NOMO-1 treated with dmso at 0.1 percent for 144 hours (cell line): ENCODE measurements at regions not wholly inside any gene's neighbourhood (a gene's known extent, or its start where the extent isn't known, plus 50 kb on each side); places are given as distances from the start of the nearest gene placed in this dataset.
"Not testable (repeated sequence)": the region's sequence is repeated elsewhere in the genome, so short reads cannot be mapped to it uniquely, and the experiment has no call there.

ENCODE experiments used
- DNase-seq: peaks from one replicate; lab custom pipeline; 2025; ENCODE audit not compliant: unreplicated experiment; lab: John Stamatoyannopoulos, UW

DNA sequence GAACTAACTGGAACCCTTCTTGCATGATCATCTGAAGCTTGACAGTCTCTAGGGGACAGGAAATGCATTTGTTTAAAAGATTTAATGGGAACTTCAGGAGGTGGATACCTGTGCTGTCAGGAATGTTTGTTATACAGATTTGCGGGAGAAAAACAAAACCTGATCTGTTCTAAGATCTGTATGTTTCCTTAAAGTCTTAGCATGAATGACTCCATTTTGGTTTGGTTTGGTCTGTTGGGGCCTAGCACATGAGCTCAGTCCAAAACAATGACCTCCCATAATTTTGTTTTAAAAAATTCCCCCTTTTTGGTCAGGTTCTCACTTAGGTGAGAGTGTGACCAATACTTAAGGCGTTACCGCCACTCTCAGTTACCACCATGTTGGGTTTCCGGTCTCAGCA, 138.7 kb downstream of the AKR1D1 start:
- no peak for DNase-seq

DNA sequence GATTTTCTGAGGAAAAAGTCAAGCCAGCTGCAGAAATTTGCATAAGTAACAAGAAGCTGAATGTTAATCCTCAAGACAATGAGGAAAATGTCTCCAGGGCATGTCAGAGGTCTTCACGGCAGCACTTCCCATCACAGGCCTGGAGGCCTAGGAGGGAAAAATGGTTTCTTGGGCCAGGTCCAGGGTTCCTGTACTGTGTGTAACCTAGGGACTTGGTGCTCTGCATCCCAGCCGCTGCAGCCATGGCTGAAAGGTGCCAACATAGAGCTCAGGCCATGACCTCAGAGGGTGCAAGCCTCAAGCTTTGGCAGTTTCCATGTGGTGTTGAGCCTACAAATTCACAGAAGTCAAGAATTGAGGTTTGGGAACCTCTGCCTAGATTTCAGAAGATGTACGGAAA, 144.1 kb downstream of the AKR1D1 start:
- not testable (repeated sequence) for DNase-seq

DNA sequence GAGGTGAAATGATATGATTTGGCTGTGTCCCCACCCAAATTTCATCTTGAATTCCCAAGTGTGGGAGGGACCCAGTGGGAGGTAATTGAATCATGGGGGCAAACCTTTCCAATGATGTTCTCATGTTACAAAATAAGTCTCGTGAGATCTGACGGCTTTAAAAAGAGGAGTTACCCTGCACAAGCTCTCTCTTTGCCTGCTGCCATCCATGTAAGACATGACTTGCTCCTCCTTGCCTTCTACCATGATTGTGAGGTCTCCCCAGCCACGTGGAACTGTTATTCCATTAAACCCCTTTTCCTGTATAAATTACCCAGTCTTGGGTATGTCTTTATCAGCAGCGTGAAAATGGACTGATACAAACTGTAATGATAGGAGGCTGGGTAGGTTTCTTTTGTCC, 145.1 kb downstream of the AKR1D1 start:
- DNase-seq = not testable (repeated sequence)

DNA sequence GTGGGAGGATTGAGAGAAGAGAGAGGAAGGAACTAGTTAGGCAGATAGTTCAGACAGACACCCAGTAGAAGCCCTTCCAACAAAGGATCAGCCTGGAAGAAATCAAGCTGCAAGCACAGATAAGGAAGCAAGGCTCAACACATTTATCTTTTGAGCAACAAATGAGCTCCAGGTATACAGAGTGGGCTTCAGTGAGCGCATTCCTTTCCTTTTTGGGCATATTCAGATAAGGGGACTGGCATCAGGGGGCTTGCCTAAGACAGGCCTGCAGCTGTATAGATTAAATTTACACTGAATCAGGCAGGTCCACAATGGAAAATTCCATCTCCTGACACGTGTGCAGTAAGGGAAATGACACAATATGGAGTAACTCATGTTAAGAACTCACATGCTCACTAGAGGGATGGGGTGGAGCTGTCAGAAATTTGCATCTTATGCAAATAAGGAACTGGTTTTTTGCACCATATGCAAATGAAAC, 147.2 kb downstream of the AKR1D1 start:
- DNase-seq = no peak

DNA sequence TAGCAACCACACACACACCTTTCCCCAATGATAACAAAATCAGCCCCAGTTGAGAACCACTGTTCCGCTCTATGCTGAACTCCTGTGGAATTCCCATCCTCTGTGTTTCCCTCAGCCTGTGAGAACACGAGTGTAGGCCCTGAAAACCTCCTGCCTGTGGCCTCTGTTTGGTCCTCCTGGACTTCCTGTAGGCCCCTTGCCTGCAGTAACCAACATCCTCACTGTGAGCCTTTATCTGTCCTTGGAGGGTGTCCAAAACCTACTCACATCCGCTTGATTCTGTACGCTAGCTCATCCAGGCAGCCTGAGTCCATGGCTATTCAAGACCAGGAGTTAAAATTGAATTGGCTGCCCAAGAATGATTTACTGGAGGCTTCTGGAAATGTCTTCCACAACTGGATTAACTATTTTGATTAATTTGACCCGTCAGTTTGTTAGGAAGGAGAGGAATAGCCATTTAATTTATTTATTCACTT, 149.8 kb downstream of the AKR1D1 start:
- no peak for DNase-seq

DNA sequence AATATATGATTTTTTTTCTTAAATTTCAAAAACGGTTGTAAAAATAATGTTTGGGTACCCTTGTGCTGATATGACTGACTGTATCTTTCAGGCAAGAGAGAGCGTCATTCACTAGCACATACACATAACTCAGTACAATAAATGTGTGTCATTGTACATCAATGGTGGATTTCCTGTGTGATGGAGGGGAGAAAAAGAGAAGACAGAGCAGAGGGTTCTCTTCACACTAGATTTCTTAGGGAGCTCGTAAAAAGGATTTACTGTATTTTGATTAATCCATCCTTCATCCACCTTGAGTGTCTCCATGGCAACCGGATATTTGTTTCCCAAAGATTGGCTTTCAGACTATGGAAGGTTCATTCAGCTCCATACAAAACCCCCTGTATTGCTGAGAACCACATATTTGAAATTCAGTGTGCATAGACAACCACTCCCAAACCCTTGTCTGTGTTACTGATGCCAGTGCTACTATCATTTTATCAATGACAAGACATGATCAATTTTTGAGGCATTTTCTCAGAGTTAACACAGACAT, 150.6 kb downstream of the AKR1D1 start:
- DNase-seq = no peak

DNA sequence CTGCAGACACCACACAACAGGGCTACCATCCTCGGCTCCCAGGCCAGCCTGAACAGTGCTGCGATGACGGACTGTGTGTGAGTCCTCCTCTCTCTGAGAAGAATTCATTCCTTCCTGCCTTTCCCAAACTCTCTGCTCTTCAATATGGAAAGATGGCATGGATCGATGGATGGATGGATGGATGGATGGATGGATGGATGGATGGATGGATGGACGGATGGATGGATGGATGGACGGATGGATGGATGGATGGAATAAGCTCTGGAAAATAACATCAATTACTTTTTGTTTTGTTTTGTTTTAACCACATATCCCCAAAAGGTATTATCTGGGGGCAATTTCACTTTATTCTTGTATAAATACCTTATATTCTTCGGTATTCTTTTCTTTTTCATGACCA, 151.9 kb downstream of the AKR1D1 start:
- no peak for DNase-seq

DNA sequence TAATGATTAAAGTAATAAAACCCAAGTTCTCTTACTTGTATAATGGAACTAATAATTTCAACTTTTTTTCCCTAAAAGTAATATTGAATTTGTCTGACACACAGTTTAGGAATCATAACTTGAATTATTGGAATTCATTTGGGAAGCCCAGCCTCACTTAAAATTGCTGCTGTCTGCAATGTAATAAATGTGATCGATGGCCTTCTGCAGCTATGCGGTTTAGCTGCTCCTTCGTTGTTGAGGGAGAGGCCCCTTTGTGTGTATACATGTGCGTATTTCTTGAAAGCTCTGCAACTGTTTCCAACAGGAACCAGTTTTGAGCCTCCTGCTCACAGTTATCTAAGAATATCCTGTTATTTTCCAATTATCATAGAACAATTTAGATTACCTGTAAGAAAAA, 152.5 kb downstream of the AKR1D1 start:
- no peak for DNase-seq

DNA sequence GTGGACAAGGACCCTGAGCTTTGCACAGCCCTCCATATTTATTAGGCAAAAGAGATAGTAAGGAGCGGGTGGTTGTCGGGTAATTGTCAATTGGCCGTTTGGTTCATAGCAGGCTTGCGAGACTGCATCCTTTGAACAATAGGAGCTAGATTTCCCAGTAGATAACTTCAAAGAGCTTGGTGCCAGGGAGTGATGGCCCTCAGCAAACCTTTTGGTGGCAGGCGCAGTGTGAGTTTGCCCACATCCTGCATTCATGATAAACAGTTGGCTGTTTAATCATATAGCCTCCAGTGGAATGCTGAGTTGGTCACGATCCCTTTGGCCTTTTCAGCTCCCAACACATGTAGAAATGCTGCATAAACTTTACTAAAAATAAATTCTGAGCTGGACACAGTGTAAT, 156.9 kb downstream of the AKR1D1 start:
- DNase-seq = no peak

DNA sequence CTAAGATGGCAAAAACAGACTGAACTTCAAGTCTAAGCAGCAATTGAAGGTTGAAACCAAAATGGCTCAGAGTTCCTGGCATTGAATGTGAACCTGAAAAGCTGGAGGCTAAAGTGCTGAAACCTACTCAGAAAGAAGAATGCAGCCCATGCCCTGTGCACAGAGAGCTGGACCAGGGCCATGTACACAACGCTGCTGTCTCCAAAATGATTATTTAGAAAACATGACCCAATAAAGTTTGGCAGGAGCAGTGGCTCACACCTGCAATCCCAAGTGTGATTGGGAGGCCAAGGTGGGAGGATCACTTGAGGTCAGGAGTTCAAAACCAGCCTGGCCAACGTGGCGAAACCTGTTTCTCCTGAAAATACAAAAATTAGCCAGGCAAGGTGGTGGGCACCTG, 158.9 kb downstream of the AKR1D1 start:
- DNase-seq = no peak

DNA sequence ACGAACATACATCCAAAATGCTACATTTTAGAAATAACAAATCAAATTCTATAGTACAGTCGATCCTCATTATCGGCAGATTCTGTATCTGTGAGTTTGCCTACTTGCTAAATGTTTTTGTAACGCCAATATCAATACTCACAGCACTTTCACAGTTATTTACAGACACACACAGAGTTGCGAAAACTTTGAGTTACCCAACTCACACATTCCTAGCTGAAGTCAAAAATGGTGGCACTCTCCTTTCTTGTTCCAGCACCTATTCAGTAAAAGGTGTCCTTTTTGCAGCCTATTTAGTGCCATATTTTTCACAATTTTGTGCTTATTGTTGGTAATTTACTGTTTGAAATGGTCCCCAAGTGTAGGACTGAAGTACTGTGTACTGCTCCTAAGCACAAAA, 161.7 kb downstream of the AKR1D1 start:
- no peak for DNase-seq

DNA sequence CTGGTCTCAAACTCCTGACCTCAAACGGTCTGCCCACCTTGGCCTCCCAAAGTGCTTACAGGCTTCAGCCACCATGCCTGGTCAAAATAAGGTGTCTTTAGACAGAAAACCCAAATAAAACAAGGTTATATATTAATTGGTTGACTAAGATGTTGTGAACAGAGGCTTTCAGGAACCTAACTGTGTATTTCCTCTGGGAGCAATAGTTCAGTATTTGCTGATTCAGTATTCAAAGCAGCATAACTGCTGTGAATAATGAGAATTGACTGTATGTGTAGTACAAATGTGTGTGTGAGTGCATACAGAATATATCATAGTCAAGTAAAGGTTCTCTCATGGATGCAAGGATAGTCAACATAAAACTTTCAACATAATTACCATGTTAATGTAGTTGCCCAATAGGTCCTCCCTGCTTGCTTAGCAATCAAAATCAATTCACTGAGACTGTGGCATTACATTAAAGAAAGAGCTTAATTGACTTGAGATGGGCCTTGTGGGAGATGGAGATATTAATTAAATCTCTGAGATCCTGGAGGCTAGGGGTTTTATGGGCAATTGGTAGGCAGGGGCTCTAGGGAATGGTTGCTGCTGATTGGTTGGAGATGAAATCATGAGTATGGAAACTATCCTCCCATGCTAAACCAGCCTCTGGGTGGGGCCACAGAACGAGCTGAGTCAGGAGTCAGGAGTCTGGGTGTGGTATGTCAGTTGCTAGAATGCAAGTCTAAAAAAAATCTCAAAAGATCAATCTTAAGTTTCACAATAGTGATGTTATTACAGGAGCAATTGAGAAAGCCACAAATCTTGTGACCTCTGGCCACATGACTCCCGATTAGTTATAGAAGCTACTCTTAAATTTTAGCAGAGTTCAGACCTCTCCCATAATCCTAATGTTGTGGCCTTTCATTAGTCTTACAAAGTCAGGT, 162.7 kb downstream of the AKR1D1 start:
- DNase-seq = peak; percentile 70

DNA sequence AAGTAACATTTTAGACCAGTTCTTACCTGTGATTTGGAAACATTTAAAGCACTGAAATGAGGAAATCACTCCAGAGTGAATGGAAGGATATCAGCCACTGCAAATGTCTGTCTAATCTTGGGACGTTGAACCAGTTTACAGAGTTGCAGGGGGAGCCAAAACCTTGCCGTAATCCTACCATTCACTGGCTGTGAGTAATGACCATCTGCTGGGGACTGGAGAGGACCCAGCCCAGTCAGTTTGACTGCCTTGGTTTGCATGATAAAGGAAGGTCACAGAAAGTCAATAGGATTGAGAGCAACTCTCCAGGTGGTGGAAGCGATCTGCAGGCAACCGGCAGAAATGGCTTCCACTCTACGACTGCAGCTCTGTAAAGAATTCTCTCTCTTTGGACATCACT, 167.2 kb downstream of the AKR1D1 start:
- DNase-seq = no peak

DNA sequence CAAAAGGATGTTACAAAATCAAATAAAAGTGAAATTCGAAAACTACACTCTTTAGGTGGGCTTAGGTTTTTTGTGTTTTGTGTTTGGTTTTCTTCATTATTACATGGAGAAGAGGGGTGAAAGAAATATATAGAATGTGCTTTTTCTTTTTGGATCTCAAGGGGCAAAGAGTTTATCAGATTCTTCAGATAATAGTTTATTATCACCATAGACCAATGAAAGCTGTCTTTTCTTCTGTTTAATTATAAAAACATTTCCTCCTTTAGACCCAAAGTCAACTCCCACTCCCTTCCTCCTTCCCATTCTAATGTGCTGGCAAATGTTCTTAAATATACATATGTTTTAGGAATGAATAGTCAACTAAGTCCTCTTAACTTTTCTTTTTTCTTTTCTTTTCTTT, 167.6 kb downstream of the AKR1D1 start:
- DNase-seq = no peak

DNA sequence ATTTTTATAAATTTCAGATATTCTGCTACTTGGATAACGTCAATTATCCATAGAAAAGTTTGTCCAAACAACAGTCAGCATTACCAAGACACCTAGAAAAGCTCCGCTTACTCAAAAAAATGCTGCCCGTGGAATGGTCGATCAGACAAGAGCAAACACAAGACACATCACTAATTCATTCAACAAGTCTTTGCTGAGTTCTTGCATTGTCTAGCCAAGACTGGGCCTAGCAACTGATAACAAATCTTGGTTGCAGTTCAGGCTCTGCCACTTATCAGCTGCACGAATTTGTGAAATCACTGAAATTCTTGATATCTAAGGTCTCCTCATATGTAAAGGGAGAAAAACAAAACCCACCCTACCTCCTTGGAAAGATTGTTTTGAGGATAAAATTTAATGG, 168.3 kb downstream of the AKR1D1 start:
- DNase-seq = no peak

DNA sequence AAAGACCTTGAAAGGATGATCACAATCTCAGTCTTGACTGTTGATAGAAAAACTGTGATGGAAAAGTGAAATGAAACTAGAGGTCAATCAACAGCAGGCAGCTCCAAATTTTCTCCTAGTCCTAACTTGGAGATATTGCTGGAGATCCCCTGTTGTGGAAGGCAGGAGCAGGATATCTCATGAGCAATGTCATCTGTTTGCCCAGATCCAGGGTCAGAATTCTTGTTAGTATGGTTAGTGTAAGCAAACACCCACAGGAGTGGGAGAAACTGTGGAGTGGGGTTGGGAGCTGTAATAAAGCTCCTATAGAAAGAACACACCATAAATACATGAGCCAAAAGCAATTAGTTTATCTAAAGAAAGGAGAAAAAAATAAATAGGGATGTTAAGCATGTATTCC, 169.0 kb downstream of the AKR1D1 start:
- DNase-seq = no peak

DNA sequence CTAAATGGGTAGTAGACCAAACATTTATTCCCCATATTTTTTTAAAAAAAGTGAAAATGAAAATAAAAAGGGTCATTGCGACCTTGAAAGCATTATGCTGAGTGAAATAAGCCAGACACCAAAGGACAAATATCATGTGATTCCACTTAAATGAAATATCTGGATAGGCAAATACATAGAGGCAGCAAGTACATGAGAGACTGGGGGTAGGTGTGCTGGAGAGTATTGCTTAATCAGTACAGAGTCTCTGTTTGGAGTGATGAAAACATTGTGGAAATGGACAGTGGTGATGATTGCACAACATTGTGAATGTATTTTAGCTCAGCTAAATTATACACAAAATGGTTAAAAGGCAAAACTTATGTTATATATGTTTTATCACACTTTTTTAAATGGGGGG, 169.4 kb downstream of the AKR1D1 start:
- DNase-seq = peak; percentile 66

DNA sequence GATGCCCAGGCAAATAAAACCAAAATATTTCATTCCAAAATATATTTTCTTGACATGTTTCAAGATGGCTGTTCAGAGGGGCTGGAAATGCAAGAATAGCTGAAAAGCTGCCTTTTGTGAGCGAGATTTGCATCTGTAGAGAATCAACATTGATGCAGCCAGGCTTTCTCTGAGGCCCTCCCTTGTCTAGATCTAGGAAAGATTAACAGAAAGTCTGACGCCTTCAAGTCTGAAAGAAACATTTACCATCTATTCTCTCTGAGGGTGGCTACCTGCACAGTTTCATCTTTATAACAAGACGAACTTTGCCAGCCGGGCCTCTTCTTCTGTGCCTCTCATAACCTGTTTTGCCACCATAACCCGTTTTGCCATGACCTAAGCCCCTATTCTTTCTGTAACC, 170.2 kb downstream of the AKR1D1 start:
- DNase-seq = no peak

DNA sequence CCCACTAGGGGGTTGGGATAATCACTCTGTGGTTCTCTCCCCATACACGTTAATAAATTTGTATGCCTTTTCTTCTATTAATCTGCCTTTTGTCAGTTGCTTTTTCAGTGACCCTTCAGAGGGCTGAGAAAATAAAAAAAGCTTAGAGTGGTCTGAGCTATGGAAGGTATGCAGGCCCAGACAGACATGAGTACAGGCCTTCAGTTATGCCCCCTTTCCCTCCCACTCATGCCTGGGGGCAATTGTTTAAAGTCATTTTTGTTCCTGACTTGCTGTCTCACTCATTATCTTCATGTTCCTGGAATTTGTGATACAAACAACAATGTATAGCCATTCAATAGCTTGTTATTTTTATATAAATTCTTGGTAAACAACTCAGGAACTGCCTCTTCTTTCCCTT, 170.8 kb downstream of the AKR1D1 start:
- DNase-seq = no peak

DNA sequence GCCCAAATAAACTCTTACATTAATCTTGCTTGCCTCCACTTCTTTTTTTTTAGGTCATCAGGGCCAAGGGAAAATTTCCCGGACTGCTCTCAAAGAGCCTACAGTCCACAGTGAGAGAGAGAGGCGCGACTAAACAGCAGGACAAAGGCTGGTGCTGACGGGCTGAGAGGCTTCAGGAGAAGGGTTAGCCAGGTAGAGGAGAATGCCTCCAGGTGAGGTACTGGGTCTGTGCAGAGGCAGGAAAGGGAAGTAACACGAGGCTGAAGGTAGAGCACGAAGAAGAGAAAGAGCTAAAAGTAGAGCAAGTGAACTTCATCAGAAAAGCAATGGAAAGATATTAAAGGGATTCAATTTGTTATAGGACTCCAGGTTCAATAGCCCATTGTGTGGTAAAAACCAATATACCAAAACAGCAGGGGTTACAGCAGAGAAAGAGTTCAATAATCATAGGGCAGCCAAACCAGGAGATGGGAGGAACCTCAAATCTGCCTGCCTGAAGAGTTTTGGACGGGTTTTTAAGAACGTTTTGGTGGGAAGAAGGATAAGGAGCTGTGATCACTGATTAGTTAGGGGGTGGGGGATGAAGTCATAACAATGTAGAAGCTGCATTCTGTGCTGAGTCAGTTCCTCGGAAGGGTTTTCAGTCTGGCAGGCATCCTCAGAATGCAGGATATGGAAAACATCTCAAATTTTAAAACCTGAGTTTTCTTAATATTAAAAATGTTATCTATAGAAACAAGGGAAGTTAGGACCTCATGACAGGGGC, 171.5 kb downstream of the AKR1D1 start:
- DNase-seq = no peak

DNA sequence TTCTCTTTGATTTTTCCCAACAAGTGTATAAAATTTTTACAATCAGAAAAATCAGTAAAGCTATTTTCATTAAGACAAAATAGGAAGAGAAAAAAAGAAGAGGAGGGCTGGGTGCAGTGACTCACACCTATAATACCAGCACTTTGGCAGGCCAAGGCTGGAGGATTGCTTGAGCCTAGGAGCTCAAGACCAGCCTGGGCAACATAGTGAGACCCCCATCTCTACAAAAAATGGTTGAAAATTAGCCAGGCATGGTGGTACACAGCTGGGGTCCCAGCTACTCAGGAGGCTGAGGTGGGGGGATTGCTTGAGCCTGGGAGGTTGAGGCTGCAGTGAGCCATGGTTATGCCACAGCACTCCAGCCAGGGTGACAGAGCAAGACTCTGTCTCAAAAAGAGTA, 172.3 kb downstream of the AKR1D1 start:
- no peak for DNase-seq

DNA sequence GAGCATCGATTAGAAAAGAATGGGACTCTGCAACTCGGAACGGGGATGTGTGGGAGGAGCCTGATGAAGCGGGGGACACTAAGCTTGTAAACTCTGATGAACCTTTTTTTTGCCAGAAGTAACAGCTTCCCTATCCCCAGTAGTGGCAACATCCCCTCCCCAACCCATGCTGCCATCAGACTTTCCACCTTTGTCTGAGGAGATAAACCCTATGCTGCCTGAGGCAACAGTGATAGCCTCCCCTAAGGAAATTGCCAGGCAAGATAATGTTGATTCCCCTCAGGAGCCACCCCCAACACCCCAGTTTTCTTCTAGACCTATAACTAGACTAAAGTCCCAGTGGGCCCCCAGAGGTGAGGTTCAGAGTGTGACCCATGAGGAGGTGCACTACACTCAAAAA, 173.7 kb downstream of the AKR1D1 start:
- no peak for DNase-seq
